Neuronal stem cell (in vitro differentiated cells): ENCODE measurements at regions not wholly inside any gene's neighbourhood (a gene's known extent, or its start where the extent isn't known, plus 50 kb on each side); places are given as distances from the start of the nearest gene placed in this dataset.

ENCODE experiments used
- DNase-seq: peaks from one replicate; pipeline ENCODE4 v3.0.0-alpha.2; 2013; ENCODE audit warnings: low spot score
- H2AFZ ChIP-seq: one replicate; pipeline ENCODE4 v1.6.1; 2013; ENCODE audit warnings: mild to moderate bottlenecking, low read length, inconsistent platforms
- H2AK5ac ChIP-seq: 2 replicates; pipeline ENCODE4 v1.6.1; 2013; ENCODE audit warnings: low read depth, mild to moderate bottlenecking, inconsistent platforms, low read length, moderate library complexity, mixed read lengths
- H2BK120ac ChIP-seq: 2 replicates; pipeline ENCODE4 v1.6.1; 2013; ENCODE audit warnings: low read depth, mild to moderate bottlenecking, inconsistent platforms, low read length, moderate library complexity, mixed read lengths
- H2BK12ac ChIP-seq: one replicate; pipeline ENCODE4 v1.6.1; 2013; ENCODE audit warnings: low read length, inconsistent platforms
- H2BK15ac ChIP-seq: 2 replicates; pipeline ENCODE4 v1.6.1; 2013; ENCODE audit warnings: mild to moderate bottlenecking, low read length, inconsistent platforms, mixed read lengths
- H2BK5ac ChIP-seq: one replicate; pipeline ENCODE4 v1.6.1; 2013; ENCODE audit warnings: inconsistent platforms, mild to moderate bottlenecking, low read length, moderate library complexity
- H3K14ac ChIP-seq: one replicate; pipeline ENCODE4 v1.6.1; 2013; ENCODE audit warnings: low read length, inconsistent platforms
- H3K18ac ChIP-seq: 2 replicates; pipeline ENCODE4 v1.6.1; 2013; ENCODE audit warnings: low read length, inconsistent platforms
- H3K23ac ChIP-seq: 2 replicates; pipeline ENCODE4 v1.6.1; 2013; ENCODE audit warnings: low read depth, mild to moderate bottlenecking, mixed read lengths, low read length, inconsistent platforms; ENCODE audit not compliant: poor library complexity
- H3K27ac ChIP-seq: replicated peaks from 3 replicates; pipeline ENCODE4 v1.5.1; 2013; ENCODE audit warnings: low read length, inconsistent platforms
- H3K27me3 ChIP-seq, 3 experiments: 2 replicates each; pipeline ENCODE4 v1.6.1; 2013; ENCODE audit warnings: low read length in 3 of 3, mild to moderate bottlenecking in 2 of 3, inconsistent platforms in 1 of 3, low read depth in 1 of 3, mixed read lengths in 1 of 3, moderate library complexity in 1 of 3; ENCODE audit not compliant: control insufficient read depth in 3 of 3, insufficient read depth in 3 of 3
- H3K36me3 ChIP-seq, 2 donors: replicated peaks in 1 of 2; 2 replicates each; pipeline ENCODE4 v1.6.1; 2013; ENCODE audit warnings: low read length in 2 of 2; ENCODE audit not compliant: control insufficient read depth in 2 of 2, insufficient read depth in 2 of 2
- H3K4ac ChIP-seq: 2 replicates; pipeline ENCODE4 v1.6.1; 2013; ENCODE audit warnings: inconsistent platforms, mild to moderate bottlenecking, low read length, moderate library complexity
- H3K4me1 ChIP-seq, 2 donors: 1 replicate in 1 of 2; 2 replicates in 1 of 2; pipeline ENCODE4 v1.6.1; 2013; ENCODE audit warnings: low read length in 2 of 2, low read depth in 1 of 2; ENCODE audit not compliant: control insufficient read depth in 2 of 2, insufficient read depth in 1 of 2
- H3K4me2 ChIP-seq: one replicate; pipeline ENCODE4 v1.6.1; 2013; ENCODE audit warnings: mild to moderate bottlenecking, low read length, inconsistent platforms; ENCODE audit not compliant: insufficient read depth, poor library complexity, severe bottlenecking
- H3K4me3 ChIP-seq, 2 donors: 2 replicates each; pipeline ENCODE4 v1.5.1; 2013; ENCODE audit warnings: low read length in 2 of 2, mild to moderate bottlenecking in 2 of 2, inconsistent platforms in 1 of 2, moderate library complexity in 1 of 2
- H3K79me1 ChIP-seq: one replicate; pipeline ENCODE4 v1.6.1; 2013; ENCODE audit warnings: low read depth, mild to moderate bottlenecking, inconsistent platforms, low read length, moderate library complexity
- H3K9ac ChIP-seq: one replicate; pipeline ENCODE4 v1.6.1; 2013; ENCODE audit warnings: mild to moderate bottlenecking, low read depth, low read length, inconsistent platforms; ENCODE audit not compliant: poor library complexity
- H3K9me3 ChIP-seq, 2 donors: replicated peaks in 1 of 2; 2 replicates each; pipeline versions ENCODE3 to v1.6.1; 2013; ENCODE audit warnings: low read length in 2 of 2, mild to moderate bottlenecking in 2 of 2, inconsistent platforms in 1 of 2, low read depth in 1 of 2, mixed read lengths in 1 of 2, moderate library complexity in 1 of 2; ENCODE audit not compliant: control insufficient read depth in 2 of 2, insufficient read depth in 1 of 2
- H4K8ac ChIP-seq: one replicate; pipeline ENCODE4 v1.6.1; 2013; ENCODE audit warnings: low read depth, mild to moderate bottlenecking, inconsistent platforms, low read length, moderate library complexity
- H4K91ac ChIP-seq: one replicate; pipeline ENCODE4 v1.6.1; 2013; ENCODE audit warnings: low read length, low read depth, mild to moderate bottlenecking, inconsistent platforms; ENCODE audit not compliant: poor library complexity
- WGBS, 2 donors: extraction: QIAGEN DNeasy Blood & Tissue Kit; methylation state at CpG; one replicate each; pipeline ENCODE4 v1.1.7; 2013; ENCODE audit warnings: missing lambda C conversion rate in 2 of 2, mixed read lengths in 1 of 2; ENCODE audit not compliant: insufficient read length in 2 of 2, insufficient replicate concordance in 1 of 2; ENCODE audit errors: extremely low coverage in 2 of 2; 5-methylcytosine and 5-hydroxymethylcytosine counted together

DNA sequence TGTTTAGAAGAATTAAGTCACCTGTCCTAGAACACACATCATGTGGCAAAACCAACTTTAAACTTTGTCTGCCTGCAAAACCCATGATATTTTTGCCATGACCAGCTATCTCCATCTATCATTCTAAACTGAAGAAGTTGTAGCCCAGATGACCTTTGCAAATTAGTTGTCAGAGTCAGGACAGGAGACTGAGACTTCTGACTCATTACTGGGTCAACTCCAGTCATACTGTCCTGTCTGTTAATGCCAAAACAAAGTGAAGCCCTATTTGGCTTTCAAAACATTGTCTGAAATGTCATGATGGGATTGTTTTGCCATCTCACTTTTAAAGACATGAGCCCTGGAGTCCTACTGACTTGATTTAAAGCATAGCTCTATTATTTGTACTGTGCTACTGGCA, 365.7 kb upstream of the CPEB2 start:
- Histone ChIP-seq H3K9ac (no peak overlapping the region), H3K27ac (no peak overlapping the region), H3K4me3 (no peak overlapping the region), H3K4me1 (no peaks in the 10 kb centered on the region), H2BK120ac (no peak overlapping the region), H3K27me3 (no peaks in the 10 kb centered on the region), H2AFZ (no peak overlapping the region), H4K91ac (no peak overlapping the region), H3K79me1 (no peaks in the 10 kb centered on the region), H3K18ac (no peak overlapping the region), H3K4me2 (no peak overlapping the region), H2AK5ac (no peak overlapping the region), H4K8ac (no peak overlapping the region), H3K23ac (no peak overlapping the region), H3K9me3 (no peaks in the 10 kb centered on the region), H2BK12ac (no peak overlapping the region), H3K36me3 (no peaks in the 10 kb centered on the region), H2BK15ac (no peak overlapping the region), H3K4ac (no peak overlapping the region), H3K14ac (no peak overlapping the region), H2BK5ac (no peak overlapping the region)
- no peak for DNase-seq

DNA sequence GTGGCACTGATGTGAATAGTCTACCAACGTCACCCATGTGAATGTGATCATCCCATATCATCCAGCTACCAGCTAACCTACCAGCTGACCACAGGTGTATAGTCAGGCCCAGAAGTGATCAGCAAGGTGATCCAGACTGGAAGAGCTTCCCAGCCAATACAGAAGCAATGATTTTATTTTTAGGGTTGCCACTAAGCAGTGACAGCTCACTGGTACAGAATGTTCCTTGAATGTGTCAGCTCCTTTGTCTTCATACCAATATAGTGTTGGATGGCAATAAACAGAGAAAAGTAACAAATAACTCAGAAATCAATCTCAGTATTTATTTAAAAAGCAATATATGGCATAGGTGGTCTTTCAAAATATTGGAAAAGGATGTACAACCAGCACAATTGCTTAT, 361.8 kb upstream of the CPEB2 start:
- no peak overlapping the region for H4K91ac ChIP-seq
- no peaks in the 10 kb centered on the region for H3K4me1 ChIP-seq
- no peaks in the 10 kb centered on the region for H3K79me1 ChIP-seq
- no peak overlapping the region for H2AK5ac ChIP-seq
- H4K8ac ChIP-seq: no peak overlapping the region
- H3K27me3 ChIP-seq: no peaks in the 10 kb centered on the region
- no peak overlapping the region for H3K27ac ChIP-seq
- no CpG with 5 or more reads among the region's 1 CpG for WGBS, 2 donors
- no peak overlapping the region for H2BK120ac ChIP-seq
- no peak overlapping the region for H3K18ac ChIP-seq
- H3K14ac ChIP-seq: no peak overlapping the region
- no peaks in the 10 kb centered on the region for H3K36me3 ChIP-seq
- no peak overlapping the region for H2BK5ac ChIP-seq
- no peak overlapping the region for H3K4me3 ChIP-seq
- H3K4me2 ChIP-seq: no peak overlapping the region
- no peak overlapping the region for H2AFZ ChIP-seq
- H3K4ac ChIP-seq: no peak overlapping the region
- H2BK12ac ChIP-seq: no peak overlapping the region
- no peak overlapping the region for H2BK15ac ChIP-seq
- no peak overlapping the region for H3K23ac ChIP-seq
- no peak for DNase-seq
- no peak overlapping the region for H3K9ac ChIP-seq
- H3K9me3 ChIP-seq: no peaks in the 10 kb centered on the region

- no peak overlapping the region for H3K9ac ChIP-seq
- H3K4me2 ChIP-seq: no peak overlapping the region
- H3K36me3 ChIP-seq: no peaks in the 10 kb centered on the region
- H4K8ac ChIP-seq: no peak overlapping the region
- no peak overlapping the region for H4K91ac ChIP-seq
- H2AFZ ChIP-seq: no peak overlapping the region
- no peak overlapping the region for H2BK12ac ChIP-seq
- no peak overlapping the region for H3K18ac ChIP-seq
- no peak overlapping the region for H3K27ac ChIP-seq
- DNase-seq: no peak
- no peak overlapping the region for H2BK15ac ChIP-seq
- no peak overlapping the region for H2AK5ac ChIP-seq
- H3K4me3 ChIP-seq: no peak overlapping the region
- WGBS, 2 donors: no CpG with 5 or more reads among the region's 2 CpGs
- H3K4me1 ChIP-seq: no peaks in the 10 kb centered on the region
- no peak overlapping the region for H3K23ac ChIP-seq
- no peaks in the 10 kb centered on the region for H3K27me3 ChIP-seq
- no peak overlapping the region for H3K4ac ChIP-seq
- H2BK5ac ChIP-seq: no peak overlapping the region
- H3K79me1 ChIP-seq: no peaks in the 10 kb centered on the region
- H3K9me3 ChIP-seq: no peaks in the 10 kb centered on the region
- no peak overlapping the region for H3K14ac ChIP-seq
- H2BK120ac ChIP-seq: no peak overlapping the region
Measured at GRCh38 chr4:14641871-14642270, 360.4 kb upstream of the CPEB2 start.

- Histone ChIP-seq H2BK120ac (no peak overlapping the region), H3K4me2 (no peak overlapping the region), H4K8ac (no peak overlapping the region), H2BK15ac (no peak overlapping the region), H3K4me3 (no peak overlapping the region), H3K27me3 (no peaks in the 10 kb centered on the region), H4K91ac (no peak overlapping the region), H3K79me1 (no peaks in the 10 kb centered on the region), H3K4me1 (no peaks in the 10 kb centered on the region), H3K14ac (no peak overlapping the region), H3K27ac (no peak overlapping the region), H3K18ac (no peak overlapping the region), H3K36me3 (no peaks in the 10 kb centered on the region), H2AFZ (no peak overlapping the region), H3K4ac (no peak overlapping the region), H2BK12ac (no peak overlapping the region), H3K9me3 (no peaks in the 10 kb centered on the region), H2AK5ac (no peak overlapping the region), H3K23ac (no peak overlapping the region), H2BK5ac (no peak overlapping the region), H3K9ac (no peak overlapping the region)
- WGBS, 2 donors: no CpG with 5 or more reads among the region's 5 CpGs
- no peak for DNase-seq
Measured at GRCh38 chr4:14644580-14645282, 357.6 kb upstream of the CPEB2 start.
